Right atrium auricular region (tissue), 2 donors: ENCODE measurements at regions not wholly inside any gene's neighbourhood (a gene's known extent, or its start where the extent isn't known, plus 50 kb on each side); places are given as distances from the start of the nearest gene placed in this dataset.
"Not testable (repeated sequence)": the region's sequence is repeated elsewhere in the genome, so short reads cannot be mapped to it uniquely, and the experiment has no call there.

Experiments used
- DNase-seq: peaks from one replicate; pipeline ENCODE4 v3.0.0-alpha.2; 2019; ENCODE audit warnings: low spot score
- H3K27ac ChIP-seq, 2 donors: fragments of 200-600 bp; sonication (generic); 1 replicate in 1 of 2; 2 replicates in 1 of 2; pipeline ENCODE4 v1.5.1; 2016 to 2019
- H3K27me3 ChIP-seq, 2 donors: fragments of 200-600 bp; sonication (generic); one replicate each; pipeline versions ENCODE4 v1.5.1 to v1.6.0; 2017 to 2019
- H3K36me3 ChIP-seq: fragments of 200-600 bp; sonication (generic); one replicate; pipeline ENCODE4 v1.5.1; 2016
- H3K4me1 ChIP-seq, 2 donors: fragments of 200-600 bp; sonication (generic); one replicate each; pipeline versions ENCODE4 v1.5.1 to v1.6.0; 2017 to 2019
- H3K4me3 ChIP-seq, 2 donors: fragments of 200-600 bp; sonication (generic); 1 replicate in 1 of 2; 2 replicates in 1 of 2; pipeline ENCODE4 v1.5.1; 2017 to 2019; ENCODE audit warnings: mild to moderate bottlenecking in 1 of 2, moderate library complexity in 1 of 2
- H3K9me3 ChIP-seq, 2 donors: fragments of 200-600 bp; sonication (generic); one replicate each; pipeline ENCODE4 v1.5.1; 2019
- CTCF ChIP-seq, 2 donors: fragments of 200-600 bp; sonication (generic); IDR thresholded peaks; one replicate each; pipeline ENCODE4 v1.5.1; 2019; ENCODE audit warnings: antibody characterized with exemption in 2 of 2

GRCh38 chr12:33828326-33828725, 194.0 kb upstream of the ALG10 start:
- Histone ChIP-seq H3K27me3 (no peaks in the 10 kb centered on the region), H3K27ac (no peak overlapping the region), H3K4me3 (no peak overlapping the region), H3K4me1 (no peaks in the 10 kb centered on the region), H3K36me3 (no peaks in the 10 kb centered on the region), H3K9me3 (no peaks in the 10 kb centered on the region)
- no peak for TF ChIP-seq CTCF (IDR thresholded peaks at IDR 0.05)
- no peak for DNase-seq

GRCh38 chr12:33830070-33830469, 192.2 kb upstream of the ALG10 start:
- Histone ChIP-seq H3K36me3 (no peaks in the 10 kb centered on the region), H3K4me1 (no peaks in the 10 kb centered on the region)
- TF ChIP-seq CTCF (IDR thresholded peaks at IDR 0.05) = no peak

GRCh38 chr12:33832900-33833299, 189.4 kb upstream of the ALG10 start:
- H3K36me3 ChIP-seq = no peaks in the 10 kb centered on the region
- H3K27me3 ChIP-seq = no peaks in the 10 kb centered on the region
- no peak for DNase-seq
- no peaks in the 10 kb centered on the region for H3K4me1 ChIP-seq
- H3K9me3 ChIP-seq = no peaks in the 10 kb centered on the region
- no peak for TF ChIP-seq CTCF (IDR thresholded peaks at IDR 0.05)
- H3K4me3 ChIP-seq = no peak overlapping the region
- no peak overlapping the region for H3K27ac ChIP-seq

More at GRCh38 chr12:33830070-33830469, 192.2 kb upstream of the ALG10 start:
- H3K4me3 ChIP-seq = no peak overlapping the region
- no peaks in the 10 kb centered on the region for H3K27me3 ChIP-seq
- H3K9me3 ChIP-seq = no peaks in the 10 kb centered on the region
- H3K27ac ChIP-seq = no peak overlapping the region
- DNase-seq = no peak

GRCh38 chr12:33834672-33835071, 187.6 kb upstream of the ALG10 start:
- Histone ChIP-seq H3K9me3 (no peaks in the 10 kb centered on the region), H3K4me3 (no peak overlapping the region), H3K27ac (no peak overlapping the region), H3K4me1 (no peaks in the 10 kb centered on the region), H3K36me3 (no peaks in the 10 kb centered on the region), H3K27me3 (no peaks in the 10 kb centered on the region)
- DNase-seq = no peak
- TF ChIP-seq CTCF (IDR thresholded peaks at IDR 0.05) = no peak

GRCh38 chr12:33876618-33877017, 145.7 kb upstream of the ALG10 start:
- Histone ChIP-seq H3K4me3 (no peak overlapping the region), H3K9me3 (peaks cover 0 to 18% of the 10 kb centered on the region in 2 donors), H3K27ac (no peak overlapping the region), H3K4me1 (no peaks in the 10 kb centered on the region), H3K36me3 (no peaks in the 10 kb centered on the region), H3K27me3 (no peaks in the 10 kb centered on the region)
- no peak for TF ChIP-seq CTCF (IDR thresholded peaks at IDR 0.05)
- no peak for DNase-seq

GRCh38 chr12:33892425-33892824, 129.9 kb upstream of the ALG10 start:
- no peak for TF ChIP-seq CTCF (IDR thresholded peaks at IDR 0.05)
- no peaks in the 10 kb centered on the region for H3K36me3 ChIP-seq

GRCh38 chr12:33920460-33920859, 101.8 kb upstream of the ALG10 start:
- H3K4me1 ChIP-seq, H3K4me3 ChIP-seq, DNase-seq, H3K27me3 ChIP-seq, H3K36me3 ChIP-seq, H3K27ac ChIP-seq: not testable (repeated sequence)
- H3K9me3 ChIP-seq = peaks cover 0 to 22% of the 10 kb centered on the region in 2 donors

More at GRCh38 chr12:33892425-33892824, 129.9 kb upstream of the ALG10 start:
- Histone ChIP-seq H3K4me3 (no peak overlapping the region), H3K27me3 (no peaks in the 10 kb centered on the region), H3K27ac (no peak overlapping the region), H3K4me1 (no peaks in the 10 kb centered on the region), H3K9me3 (no peaks in the 10 kb centered on the region)
- no peak for DNase-seq
